ENCODE measurements at regions not wholly inside any gene's neighbourhood (a gene's known extent, or its start where the extent isn't known, plus 50 kb on each side); places are given as distances from the start of the nearest gene placed in this dataset.

DNA sequence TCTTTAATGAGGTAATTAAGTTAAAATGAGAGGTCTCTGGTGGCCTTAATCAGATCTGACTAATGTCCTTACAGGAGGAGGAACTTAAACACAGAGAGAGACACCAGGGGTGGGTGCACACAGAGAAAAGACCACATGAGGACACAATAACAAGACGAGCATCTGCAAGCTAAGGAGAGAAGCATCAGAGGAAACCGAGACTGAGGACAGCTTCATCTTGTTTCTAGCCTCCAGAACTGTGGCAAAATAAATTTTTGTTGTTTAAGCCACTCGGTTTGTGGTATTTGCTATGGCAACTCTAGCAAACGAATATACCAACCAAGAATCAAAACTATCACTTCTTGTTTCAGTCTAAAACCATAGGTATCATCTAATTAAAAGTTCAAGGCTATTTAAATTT, 400.1 kb downstream of the PID1 start:
- dilution Hi-C loops (cut with MboI; ENCODE audit: extremely low pct_ligation_motif_present, low sequenced_read_pairs) = no loop called here
- TF ChIP-seq GATA2 (IDR thresholded peaks at IDR 0.05; ENCODE audit: insufficient read depth, insufficient read length, low read depth, low read length) = no peak
- no peak for TF ChIP-seq POLR2AphosphoS5 (IDR thresholded peaks at IDR 0.05; ENCODE audit: insufficient read depth, low read depth, low read length)
- no peak for TF ChIP-seq POLR2A (IDR thresholded peaks at IDR 0.05; ENCODE audit: low read depth, low read length)
- no peak for TF ChIP-seq JUN (IDR thresholded peaks at IDR 0.05; ENCODE audit: borderline replicate concordance, insufficient read depth, insufficient read length, low read depth)
- TF ChIP-seq MYC (IDR thresholded peaks at IDR 0.05; ENCODE audit: low read depth, low read length) = no peak
- TF ChIP-seq, protein P1, sequence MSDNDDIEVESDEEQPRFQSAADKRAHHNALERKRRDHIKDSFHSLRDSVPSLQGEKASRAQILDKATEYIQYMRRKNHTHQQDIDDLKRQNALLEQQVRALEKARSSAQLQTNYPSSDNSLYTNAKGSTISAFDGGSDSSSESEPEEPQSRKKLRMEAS (IDR thresholded peaks at IDR 0.05; ENCODE audit: insufficient read depth, insufficient read length) = no peak
- no peak for TF ChIP-seq EZH2 (IDR thresholded peaks at IDR 0.05; ENCODE audit: borderline replicate concordance, low read depth, low read length, severe bottlenecking)
- TF ChIP-seq FOS (IDR thresholded peaks at IDR 0.05; ENCODE audit: borderline replicate concordance, insufficient read depth, low read length) = no peak
- TF ChIP-seq, protein P2, sequence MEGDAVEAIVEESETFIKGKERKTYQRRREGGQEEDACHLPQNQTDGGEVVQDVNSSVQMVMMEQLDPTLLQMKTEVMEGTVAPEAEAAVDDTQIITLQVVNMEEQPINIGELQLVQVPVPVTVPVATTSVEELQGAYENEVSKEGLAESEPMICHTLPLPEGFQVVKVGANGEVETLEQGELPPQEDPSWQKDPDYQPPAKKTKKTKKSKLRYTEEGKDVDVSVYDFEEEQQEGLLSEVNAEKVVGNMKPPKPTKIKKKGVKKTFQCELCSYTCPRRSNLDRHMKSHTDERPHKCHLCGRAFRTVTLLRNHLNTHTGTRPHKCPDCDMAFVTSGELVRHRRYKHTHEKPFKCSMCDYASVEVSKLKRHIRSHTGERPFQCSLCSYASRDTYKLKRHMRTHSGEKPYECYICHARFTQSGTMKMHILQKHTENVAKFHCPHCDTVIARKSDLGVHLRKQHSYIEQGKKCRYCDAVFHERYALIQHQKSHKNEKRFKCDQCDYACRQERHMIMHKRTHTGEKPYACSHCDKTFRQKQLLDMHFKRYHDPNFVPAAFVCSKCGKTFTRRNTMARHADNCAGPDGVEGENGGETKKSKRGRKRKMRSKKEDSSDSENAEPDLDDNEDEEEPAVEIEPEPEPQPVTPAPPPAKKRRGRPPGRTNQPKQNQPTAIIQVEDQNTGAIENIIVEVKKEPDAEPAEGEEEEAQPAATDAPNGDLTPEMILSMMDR (IDR thresholded peaks at IDR 0.05; ENCODE audit: extremely low read depth in 1 of 2, insufficient read depth in 1 of 2, low read depth in 1 of 2, low read length in 2 of 2) = no peak
- CTCF ChIA-PET = no interaction called here

More for the DNA sequence above, 400.1 kb downstream of the PID1 start:
- POLR2A ChIA-PET = no interaction called here
- Histone ChIP-seq H3K27me3 (ENCODE audit: control insufficient read depth in 2 of 2, insufficient read depth in 2 of 2, low read length in 2 of 2) (no peaks in the 10 kb centered on the region), H3K4me2 (ENCODE audit: insufficient read depth, low read length) (no peak overlapping the region), H3K9me3 (replicated peaks; ENCODE audit: control insufficient read depth, insufficient read depth, low read length) (peaks cover 4% of the 10 kb centered on the region), H3K79me2 (ENCODE audit: control insufficient read depth, insufficient read depth, low read length) (no peaks in the 10 kb centered on the region), H3K36me3 (ENCODE audit: control insufficient read depth in 2 of 2, extremely low read depth in 1 of 2, insufficient read depth in 2 of 2, low read length in 2 of 2) (no peaks in the 10 kb centered on the region), H3K9me1 (replicated peaks; ENCODE audit: control insufficient read depth, extremely low read depth, insufficient read depth, low read length) (no peaks in the 10 kb centered on the region), H3K27ac (ENCODE audit: insufficient read depth, low read depth, low read length) (no peak overlapping the region), H2AFZ (ENCODE audit: low read depth, low read length) (no peak overlapping the region), H3K9ac (replicated peaks; ENCODE audit: extremely low read depth, insufficient read depth, low read length) (no peak overlapping the region), H4K20me1 (replicated peaks; ENCODE audit: control insufficient read depth, extremely low read depth, insufficient read depth, low read length) (no peaks in the 10 kb centered on the region), H3K4me1 (ENCODE audit: control insufficient read depth, extremely low read depth, insufficient read depth, low read length) (no peaks in the 10 kb centered on the region), H3K4me3 (replicated peaks in 1 of 3; ENCODE audit: insufficient read depth in 1 of 3, low read depth in 1 of 3, low read length in 3 of 3) (no peak overlapping the region)
- FAIRE-seq (no peak), DNase-seq (ENCODE audit: low read depth, low spot score) (no peak)
- no TSS peak for BruUV-seq (replicated peaks)
- intact Hi-C loops (cut with micrococcal nuclease) = no loop called here

All from endothelial cell of umbilical vein (primary cell).